IgD-negative memory B cell (primary cell): ENCODE measurements at regions not wholly inside any gene's neighbourhood (a gene's known extent, or its start where the extent isn't known, plus 50 kb on each side); places are given as distances from the start of the nearest gene placed in this dataset.

Experiments used
- H3K27ac Mint-ChIP-seq, 3 donors: one replicate each; pipeline ENCODE4 v1.8.0; 2020 to 2022; ENCODE audit warnings: mild to moderate bottlenecking in 3 of 3, mixed read lengths in 3 of 3, moderate library complexity in 1 of 3
- H3K27me3 Mint-ChIP-seq: one replicate; pipeline ENCODE4 v1.8.0; 2021; ENCODE audit warnings: mixed read lengths
- H3K36me3 Mint-ChIP-seq: one replicate; pipeline ENCODE4 v1.8.0; 2020; ENCODE audit warnings: mild to moderate bottlenecking, mixed read lengths
- H3K4me1 Mint-ChIP-seq, 3 donors: one replicate each; pipeline ENCODE4 v1.8.0; 2020 to 2022; ENCODE audit warnings: mixed read lengths in 3 of 3, mild to moderate bottlenecking in 1 of 3
- H3K4me3 Mint-ChIP-seq, 4 donors: one replicate each; pipeline ENCODE4 v1.8.0; 2020 to 2022; ENCODE audit warnings: mild to moderate bottlenecking in 4 of 4, mixed read lengths in 4 of 4, moderate library complexity in 3 of 4
- H3K9me3 Mint-ChIP-seq, 3 donors: one replicate each; pipeline ENCODE4 v1.8.0; 2020 to 2021; ENCODE audit warnings: mixed read lengths in 3 of 3, mild to moderate bottlenecking in 1 of 3

DNA sequence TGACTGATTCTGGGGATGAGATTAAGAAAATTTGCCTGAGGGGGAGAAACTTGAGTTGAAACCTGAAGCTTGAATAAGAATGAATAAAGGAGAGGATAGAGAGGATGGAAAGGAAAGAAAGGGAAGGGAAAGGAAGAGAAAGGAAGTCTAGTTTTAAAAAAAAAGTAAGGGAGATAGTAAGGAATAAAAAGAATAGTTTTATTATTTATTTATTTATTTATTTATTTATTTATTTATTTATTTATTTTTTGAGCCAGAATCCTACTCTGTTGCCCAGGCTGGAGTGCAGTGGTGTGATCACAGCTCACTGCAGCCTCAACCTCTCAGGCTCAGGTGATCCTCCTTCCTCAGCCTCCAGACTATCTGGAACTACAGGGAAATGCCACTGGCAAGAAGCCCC, 62.0 kb upstream of the NAF1 start:
- Mint-ChIP-seq H3K9me3 (peaks cover 2 to 8% (median 7%) of the 10 kb centered on the region in 3 donors), H3K4me3 (no peak overlapping the region), H3K27me3 (peaks cover 1% of the 10 kb centered on the region), H3K36me3 (no peaks in the 10 kb centered on the region), H3K4me1 (no peaks in the 10 kb centered on the region), H3K27ac (peak overlapping the region in 1 of 3 donors; percentile 0)

DNA sequence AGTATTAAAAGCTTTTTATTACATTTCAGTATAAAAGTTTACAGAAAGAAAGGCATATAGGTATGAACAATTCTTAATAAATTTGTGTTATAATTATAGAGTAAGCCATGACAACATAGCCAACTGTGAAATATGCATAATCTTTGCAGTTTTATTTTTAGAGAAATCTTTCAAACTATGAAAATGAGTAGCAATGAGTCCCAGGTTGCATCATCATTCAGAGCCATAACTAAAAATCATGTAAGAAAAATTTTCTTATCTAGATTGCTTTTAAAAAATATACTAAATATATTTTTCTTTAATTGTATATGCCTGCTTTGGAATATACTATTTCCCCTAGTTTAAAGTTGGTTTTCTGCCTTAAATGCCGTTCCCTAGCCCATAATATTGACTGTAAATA, 54.8 kb upstream of the NAF1 start:
- Mint-ChIP-seq H3K4me3 (no peak overlapping the region), H3K4me1 (no peaks in the 10 kb centered on the region), H3K27me3 (peaks cover 2% of the 10 kb centered on the region), H3K36me3 (no peaks in the 10 kb centered on the region), H3K27ac (no peak overlapping the region), H3K9me3 (peaks cover 0 to 3% (median 0%) of the 10 kb centered on the region in 3 donors)

DNA sequence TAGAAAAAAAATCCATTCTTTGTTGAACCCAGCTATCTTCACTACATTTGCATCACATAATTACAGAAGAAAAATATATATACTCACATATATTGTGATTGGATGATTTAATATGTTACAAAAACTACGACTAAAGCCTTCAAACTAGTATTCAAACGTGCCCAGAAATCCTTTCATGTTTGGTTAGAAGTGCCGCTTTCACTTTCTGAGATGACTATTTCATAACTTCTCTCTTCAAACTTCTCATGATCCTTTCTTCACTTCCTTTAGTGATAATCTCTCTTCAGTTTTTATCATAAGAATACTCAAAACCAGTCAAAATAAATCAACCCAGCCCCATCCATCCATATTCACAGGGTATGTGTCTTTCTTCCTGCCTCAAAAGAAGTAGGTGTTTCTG, 50.8 kb upstream of the NAF1 start:
- H3K4me3 Mint-ChIP-seq, result no peak overlapping the region
- peaks cover 2% of the 10 kb centered on the region for H3K27me3 Mint-ChIP-seq
- H3K27ac Mint-ChIP-seq, result no peak overlapping the region
- H3K9me3 Mint-ChIP-seq, result peaks cover 0 to 2% (median 0%) of the 10 kb centered on the region in 3 donors
- H3K4me1 Mint-ChIP-seq, result no peaks in the 10 kb centered on the region
- H3K36me3 Mint-ChIP-seq, result no peaks in the 10 kb centered on the region
